ENCODE measurements at regions not wholly inside any gene's neighbourhood (a gene's known extent, or its start where the extent isn't known, plus 50 kb on each side); places are given as distances from the start of the nearest gene placed in this dataset.

GRCh38 chr7:24417526-24418120 lies 133.6 kb downstream of the NPY start:
- H3K4me3 ChIP-seq (ENCODE audit: low read length), result no peak overlapping the region
- no peak overlapping the region for H3K4me2 ChIP-seq (ENCODE audit: low read length)
- no peaks in the 10 kb centered on the region for H3K27me3 ChIP-seq (ENCODE audit: control insufficient read depth, insufficient read depth, low read length)
- H3K9me3 ChIP-seq (replicated peaks; ENCODE audit: low read length), result no peaks in the 10 kb centered on the region
- H3K36me3 ChIP-seq (ENCODE audit: insufficient read depth, low read length), result no peaks in the 10 kb centered on the region
- H3K9ac ChIP-seq (ENCODE audit: low read depth, low read length), result no peak overlapping the region
- no peaks in the 10 kb centered on the region for H3K4me1 ChIP-seq (ENCODE audit: control insufficient read depth, insufficient read depth, low read length)

- no peak overlapping the region for H3K4me2 ChIP-seq (ENCODE audit: low read length)
- H3K36me3 ChIP-seq (ENCODE audit: insufficient read depth, low read length), result no peaks in the 10 kb centered on the region
- H3K4me1 ChIP-seq (ENCODE audit: control insufficient read depth, insufficient read depth, low read length), result no peaks in the 10 kb centered on the region
- no peaks in the 10 kb centered on the region for H3K27me3 ChIP-seq (ENCODE audit: control insufficient read depth, insufficient read depth, low read length)
- H3K9ac ChIP-seq (ENCODE audit: low read depth, low read length), result no peak overlapping the region
- no peaks in the 10 kb centered on the region for H3K9me3 ChIP-seq (replicated peaks; ENCODE audit: low read length)
- H3K4me3 ChIP-seq (ENCODE audit: low read length), result no peak overlapping the region
Measured at GRCh38 chr7:24419077-24419476, 135.1 kb downstream of the NPY start.

- Histone ChIP-seq H3K4me1 (ENCODE audit: control insufficient read depth, insufficient read depth, low read length) (no peaks in the 10 kb centered on the region), H3K4me3 (ENCODE audit: low read length) (no peak overlapping the region), H3K4me2 (ENCODE audit: low read length) (no peak overlapping the region), H3K36me3 (ENCODE audit: insufficient read depth, low read length) (no peaks in the 10 kb centered on the region), H3K27me3 (ENCODE audit: control insufficient read depth, insufficient read depth, low read length) (no peaks in the 10 kb centered on the region), H3K9ac (ENCODE audit: low read depth, low read length) (no peak overlapping the region), H3K9me3 (replicated peaks; ENCODE audit: low read length) (no peaks in the 10 kb centered on the region)
Measured at GRCh38 chr7:24419511-24419910, 135.5 kb downstream of the NPY start.

GRCh38 chr7:24422441-24423010 lies 138.5 kb downstream of the NPY start:
- H3K4me1 ChIP-seq (ENCODE audit: control insufficient read depth, insufficient read depth, low read length), result no peaks in the 10 kb centered on the region
- H3K9ac ChIP-seq (ENCODE audit: low read depth, low read length), result no peak overlapping the region
- H3K4me3 ChIP-seq (ENCODE audit: low read length), result no peak overlapping the region
- peaks cover 4% of the 10 kb centered on the region for H3K27me3 ChIP-seq (ENCODE audit: control insufficient read depth, insufficient read depth, low read length)
- no peaks in the 10 kb centered on the region for H3K36me3 ChIP-seq (ENCODE audit: insufficient read depth, low read length)
- no peaks in the 10 kb centered on the region for H3K9me3 ChIP-seq (replicated peaks; ENCODE audit: low read length)
- H3K4me2 ChIP-seq (ENCODE audit: low read length), result no peak overlapping the region

GRCh38 chr7:24425664-24426063 lies 141.7 kb downstream of the NPY start:
- Histone ChIP-seq H3K36me3 (ENCODE audit: insufficient read depth, low read length) (no peaks in the 10 kb centered on the region), H3K4me2 (ENCODE audit: low read length) (no peak overlapping the region), H3K9me3 (replicated peaks; ENCODE audit: low read length) (no peaks in the 10 kb centered on the region), H3K9ac (ENCODE audit: low read depth, low read length) (no peak overlapping the region), H3K4me1 (ENCODE audit: control insufficient read depth, insufficient read depth, low read length) (no peaks in the 10 kb centered on the region), H3K27me3 (ENCODE audit: control insufficient read depth, insufficient read depth, low read length) (peaks cover 16% of the 10 kb centered on the region), H3K4me3 (ENCODE audit: low read length) (no peak overlapping the region)

GRCh38 chr7:24427048-24427447 lies 143.1 kb downstream of the NPY start:
- Histone ChIP-seq H3K9me3 (replicated peaks; ENCODE audit: low read length) (no peaks in the 10 kb centered on the region), H3K4me3 (ENCODE audit: low read length) (no peak overlapping the region), H3K36me3 (ENCODE audit: insufficient read depth, low read length) (no peaks in the 10 kb centered on the region), H3K4me2 (ENCODE audit: low read length) (no peak overlapping the region), H3K27me3 (ENCODE audit: control insufficient read depth, insufficient read depth, low read length) (peaks cover 16% of the 10 kb centered on the region), H3K9ac (ENCODE audit: low read depth, low read length) (no peak overlapping the region), H3K4me1 (ENCODE audit: control insufficient read depth, insufficient read depth, low read length) (no peaks in the 10 kb centered on the region)

- Histone ChIP-seq H3K4me2 (ENCODE audit: low read length) (no peak overlapping the region), H3K9me3 (replicated peaks; ENCODE audit: low read length) (no peaks in the 10 kb centered on the region), H3K27me3 (ENCODE audit: control insufficient read depth, insufficient read depth, low read length) (peaks cover 16% of the 10 kb centered on the region), H3K4me3 (ENCODE audit: low read length) (no peak overlapping the region), H3K36me3 (ENCODE audit: insufficient read depth, low read length) (no peaks in the 10 kb centered on the region), H3K4me1 (ENCODE audit: control insufficient read depth, insufficient read depth, low read length) (no peaks in the 10 kb centered on the region), H3K9ac (ENCODE audit: low read depth, low read length) (no peak overlapping the region)
Measured at GRCh38 chr7:24428676-24429075, 144.6 kb upstream of the PALS2 start.

GRCh38 chr7:24432677-24433076 lies 140.6 kb upstream of the PALS2 start:
- H3K9ac ChIP-seq (ENCODE audit: low read depth, low read length), result no peak overlapping the region
- peaks cover 14% of the 10 kb centered on the region for H3K27me3 ChIP-seq (ENCODE audit: control insufficient read depth, insufficient read depth, low read length)
- H3K4me1 ChIP-seq (ENCODE audit: control insufficient read depth, insufficient read depth, low read length), result no peaks in the 10 kb centered on the region

GRCh38 chr7:24434972-24435371 lies 138.3 kb upstream of the PALS2 start:
- H3K9ac ChIP-seq (ENCODE audit: low read depth, low read length), result no peak overlapping the region

More at GRCh38 chr7:24432677-24433076, 140.6 kb upstream of the PALS2 start:
- no peaks in the 10 kb centered on the region for H3K9me3 ChIP-seq (replicated peaks; ENCODE audit: low read length)
- no peaks in the 10 kb centered on the region for H3K36me3 ChIP-seq (ENCODE audit: insufficient read depth, low read length)
- no peak overlapping the region for H3K4me2 ChIP-seq (ENCODE audit: low read length)
- no peak overlapping the region for H3K4me3 ChIP-seq (ENCODE audit: low read length)

GRCh38 chr7:24436131-24436920 lies 136.9 kb upstream of the PALS2 start:
- Histone ChIP-seq H3K27me3 (ENCODE audit: control insufficient read depth, insufficient read depth, low read length) (peaks cover 3% of the 10 kb centered on the region), H3K9me3 (replicated peaks; ENCODE audit: low read length) (no peaks in the 10 kb centered on the region), H3K4me2 (ENCODE audit: low read length) (no peak overlapping the region), H3K4me1 (ENCODE audit: control insufficient read depth, insufficient read depth, low read length) (peaks cover 12% of the 10 kb centered on the region), H3K9ac (ENCODE audit: low read depth, low read length) (no peak overlapping the region), H3K36me3 (ENCODE audit: insufficient read depth, low read length) (no peaks in the 10 kb centered on the region), H3K4me3 (ENCODE audit: low read length) (no peak overlapping the region)

More at GRCh38 chr7:24434972-24435371, 138.3 kb upstream of the PALS2 start:
- Histone ChIP-seq H3K4me1 (ENCODE audit: control insufficient read depth, insufficient read depth, low read length) (no peaks in the 10 kb centered on the region), H3K27me3 (ENCODE audit: control insufficient read depth, insufficient read depth, low read length) (peaks cover 3% of the 10 kb centered on the region), H3K36me3 (ENCODE audit: insufficient read depth, low read length) (no peaks in the 10 kb centered on the region), H3K4me3 (ENCODE audit: low read length) (no peak overlapping the region), H3K4me2 (ENCODE audit: low read length) (no peak overlapping the region), H3K9me3 (replicated peaks; ENCODE audit: low read length) (no peaks in the 10 kb centered on the region)

- Histone ChIP-seq H3K4me1 (ENCODE audit: control insufficient read depth, insufficient read depth, low read length) (peaks cover 22% of the 10 kb centered on the region), H3K36me3 (ENCODE audit: insufficient read depth, low read length) (no peaks in the 10 kb centered on the region), H3K4me3 (ENCODE audit: low read length) (no peak overlapping the region), H3K4me2 (ENCODE audit: low read length) (no peak overlapping the region), H3K27me3 (ENCODE audit: control insufficient read depth, insufficient read depth, low read length) (peaks cover 3% of the 10 kb centered on the region), H3K9ac (ENCODE audit: low read depth, low read length) (no peak overlapping the region), H3K9me3 (replicated peaks; ENCODE audit: low read length) (no peaks in the 10 kb centered on the region)
Measured at GRCh38 chr7:24438232-24438631, 135.0 kb upstream of the PALS2 start.

All from skeletal muscle satellite cell (primary cell).